ENCODE measurements at regions not wholly inside any gene's neighbourhood (a gene's known extent, or its start where the extent isn't known, plus 50 kb on each side); places are given as distances from the start of the nearest gene placed in this dataset.

GRCh38 chr18:28794459-28795245 is 617.7 kb upstream of the CDH2 start:
- TF ChIP-seq EZH2phosphoT487 (IDR thresholded peaks at IDR 0.05; ENCODE audit: borderline replicate concordance, low read length) = no peak
- no peak for TF ChIP-seq CTCF (IDR thresholded peaks at IDR 0.05; ENCODE audit: low read depth, low read length, poor library complexity, severe bottlenecking)

Data from DOHH2 (cell line).